ENCODE measurements at regions not wholly inside any gene's neighbourhood (a gene's known extent, or its start where the extent isn't known, plus 50 kb on each side); places are given as distances from the start of the nearest gene placed in this dataset.

GRCh38 chr3:25338158-25338725 is 89.8 kb upstream of the RARB start:
- Histone ChIP-seq H3K36me3 (ENCODE audit: insufficient read depth) (no peaks in the 10 kb centered on the region), H3K4me1 (ENCODE audit: insufficient read depth) (no peaks in the 10 kb centered on the region), H3K27ac (ENCODE audit: low read depth) (no peak overlapping the region), H3K4me3 (ENCODE audit: low read depth, low read length) (no peak overlapping the region)
- 86% methylated on average over 1 of the region's 1 CpG for WGBS
- DNase-seq (ENCODE audit: extremely low spot score), result no peak

DNA sequence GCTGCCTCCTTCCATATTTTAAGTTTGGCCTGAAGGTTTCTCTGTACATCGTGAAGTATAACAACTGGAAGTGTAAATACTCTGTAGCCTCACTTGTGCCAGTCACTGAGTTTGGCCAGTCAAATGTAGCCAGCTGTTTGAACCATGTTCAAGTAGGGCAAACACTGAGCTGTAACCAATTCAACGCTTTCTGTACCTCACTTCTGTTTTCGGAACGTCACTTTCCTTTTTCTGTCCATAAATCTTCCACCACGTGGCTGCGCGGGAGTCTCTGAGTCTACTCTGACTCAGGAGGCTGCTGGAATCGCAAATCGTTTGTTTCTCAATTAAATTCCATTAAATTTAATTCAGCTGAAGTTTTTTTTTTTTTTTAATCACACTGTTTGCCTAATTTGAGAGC is 88.8 kb upstream of the RARB start:
- Histone ChIP-seq H3K27ac (ENCODE audit: low read depth) (no peak overlapping the region), H3K4me3 (ENCODE audit: low read depth, low read length) (no peak overlapping the region), H3K4me1 (ENCODE audit: insufficient read depth) (no peaks in the 10 kb centered on the region), H3K36me3 (ENCODE audit: insufficient read depth) (no peaks in the 10 kb centered on the region)
- 89% methylated on average over 9 of the region's 9 CpGs for WGBS
- no peak for DNase-seq (ENCODE audit: extremely low spot score)

DNA sequence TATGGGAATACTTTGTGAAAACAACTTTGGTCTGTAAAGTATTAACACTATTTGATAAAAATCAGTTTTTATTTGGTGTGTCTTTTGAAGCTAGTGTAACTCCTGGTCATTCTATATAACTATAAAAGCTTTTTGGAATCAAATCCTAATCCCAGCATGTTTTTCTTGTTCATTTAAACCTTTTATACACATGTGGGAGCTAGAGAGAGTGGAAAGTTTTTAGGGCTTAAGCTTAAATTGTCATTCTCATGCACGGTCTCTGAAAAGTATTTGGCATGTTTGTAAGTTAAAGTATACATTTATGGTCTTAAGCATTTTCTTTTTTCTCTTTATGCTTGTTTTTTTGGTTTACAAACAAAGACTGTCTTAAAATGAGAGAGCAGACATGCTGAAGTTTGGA is 83.4 kb upstream of the RARB start:
- DNase-seq (ENCODE audit: extremely low spot score), result no peak
- Histone ChIP-seq H3K4me1 (ENCODE audit: insufficient read depth) (no peaks in the 10 kb centered on the region), H3K36me3 (ENCODE audit: insufficient read depth) (no peaks in the 10 kb centered on the region), H3K4me3 (ENCODE audit: low read depth, low read length) (no peak overlapping the region), H3K27ac (ENCODE audit: low read depth) (no peak overlapping the region)
- 34% methylated on average over 1 of the region's 1 CpG for WGBS

- WGBS, result 72% methylated on average over 6 of the region's 6 CpGs
- H3K36me3 ChIP-seq (ENCODE audit: insufficient read depth), result no peaks in the 10 kb centered on the region
- H3K4me3 ChIP-seq (ENCODE audit: low read depth, low read length), result no peak overlapping the region
- DNase-seq (ENCODE audit: extremely low spot score), result no peak
- H3K27ac ChIP-seq (ENCODE audit: low read depth), result no peak overlapping the region
- no peaks in the 10 kb centered on the region for H3K4me1 ChIP-seq (ENCODE audit: insufficient read depth)
Observed at GRCh38 chr3:25349095-25349494, 79.0 kb upstream of the RARB start.

GRCh38 chr3:25349828-25350724 is 78.0 kb upstream of the RARB start:
- Histone ChIP-seq H3K4me3 (ENCODE audit: low read depth, low read length) (no peak overlapping the region), H3K4me1 (ENCODE audit: insufficient read depth) (no peaks in the 10 kb centered on the region), H3K36me3 (ENCODE audit: insufficient read depth) (no peaks in the 10 kb centered on the region), H3K27ac (ENCODE audit: low read depth) (no peak overlapping the region)
- WGBS, result 86% methylated on average over 6 of the region's 6 CpGs
- no peak for DNase-seq (ENCODE audit: extremely low spot score)

DNA sequence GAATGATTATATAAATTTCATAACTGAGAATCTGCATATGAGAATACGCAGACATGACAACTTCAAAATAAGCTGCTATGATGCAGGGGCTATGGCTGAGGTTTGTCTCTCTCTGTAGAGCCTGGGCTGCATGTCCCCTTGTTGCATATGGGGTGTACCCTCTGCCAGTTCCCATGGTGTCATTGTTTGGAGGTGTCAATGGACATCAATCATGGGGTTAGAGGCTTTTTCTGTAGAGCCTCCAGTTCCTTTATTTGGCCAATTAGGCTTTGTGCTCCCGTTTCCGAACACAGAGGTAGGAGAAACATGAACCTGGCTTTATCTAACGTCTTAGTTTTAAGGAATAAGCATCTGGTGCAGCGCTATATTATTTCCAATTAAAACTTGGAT is 77.3 kb upstream of the RARB start:
- WGBS, result 90% methylated on average over 5 of the region's 5 CpGs
- DNase-seq (ENCODE audit: extremely low spot score), result no peak
- no peak overlapping the region for H3K27ac ChIP-seq (ENCODE audit: low read depth)
- no peaks in the 10 kb centered on the region for H3K36me3 ChIP-seq (ENCODE audit: insufficient read depth)
- H3K4me3 ChIP-seq (ENCODE audit: low read depth, low read length), result no peak overlapping the region
- no peaks in the 10 kb centered on the region for H3K4me1 ChIP-seq (ENCODE audit: insufficient read depth)

DNA sequence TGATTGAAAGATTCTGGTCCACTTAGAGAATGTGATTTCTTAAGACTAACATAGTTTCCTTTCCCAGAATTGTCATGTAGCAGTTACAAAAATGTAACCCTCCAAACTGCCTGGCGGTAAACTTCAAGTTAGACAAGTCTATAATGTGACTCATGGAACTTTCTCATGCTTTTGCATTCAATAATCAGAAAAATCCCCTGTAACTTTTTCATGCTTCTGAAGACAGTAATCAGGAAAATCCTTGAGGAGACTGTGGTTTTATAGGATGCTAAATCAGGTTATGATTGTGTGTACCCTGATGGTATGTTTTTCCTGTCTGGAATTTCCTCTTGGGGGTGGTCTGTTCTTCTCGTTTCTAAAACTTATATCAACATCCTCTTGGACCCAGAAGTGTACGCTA is 74.0 kb upstream of the RARB start:
- Histone ChIP-seq H3K36me3 (ENCODE audit: insufficient read depth) (no peaks in the 10 kb centered on the region), H3K4me1 (ENCODE audit: insufficient read depth) (no peaks in the 10 kb centered on the region), H3K4me3 (ENCODE audit: low read depth, low read length) (no peak overlapping the region), H3K27ac (ENCODE audit: low read depth) (no peak overlapping the region)
- no peak for DNase-seq (ENCODE audit: extremely low spot score)
- WGBS, result 68% methylated on average over 3 of the region's 3 CpGs

GRCh38 chr3:25355034-25355885 is 72.8 kb upstream of the RARB start:
- Histone ChIP-seq H3K36me3 (ENCODE audit: insufficient read depth) (no peaks in the 10 kb centered on the region), H3K4me3 (ENCODE audit: low read depth, low read length) (no peak overlapping the region), H3K27ac (ENCODE audit: low read depth) (no peak overlapping the region), H3K4me1 (ENCODE audit: insufficient read depth) (no peaks in the 10 kb centered on the region)
- 40% methylated on average over 4 of the region's 4 CpGs for WGBS
- no peak for DNase-seq (ENCODE audit: extremely low spot score)

- WGBS, result 49% methylated on average over 3 of the region's 3 CpGs
- no peaks in the 10 kb centered on the region for H3K36me3 ChIP-seq (ENCODE audit: insufficient read depth)
Observed at GRCh38 chr3:25355998-25356397, 72.1 kb upstream of the RARB start.

DNA sequence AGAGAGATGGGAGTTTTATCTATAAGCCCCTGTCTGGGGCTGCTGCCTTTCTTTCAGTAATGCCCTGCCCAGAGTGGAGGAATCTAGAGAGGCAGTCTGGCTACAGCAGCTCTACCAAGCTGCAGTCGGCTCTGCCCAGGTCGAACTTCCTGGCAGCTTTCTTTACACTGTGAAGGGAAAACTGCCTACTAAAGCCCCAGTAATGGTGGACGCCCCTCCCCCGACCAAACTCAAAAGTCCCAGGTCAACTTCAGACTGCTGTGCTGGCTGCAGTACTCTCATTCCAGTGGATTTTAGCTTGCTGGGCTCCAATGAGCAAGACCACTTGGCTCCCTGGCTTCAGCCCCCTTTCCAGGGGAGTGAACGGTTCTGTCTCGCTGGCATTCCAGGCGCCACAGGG is 65.9 kb upstream of the RARB start:
- Histone ChIP-seq H3K27ac (ENCODE audit: low read depth) (no peak overlapping the region), H3K4me1 (ENCODE audit: insufficient read depth) (no peaks in the 10 kb centered on the region), H3K36me3 (ENCODE audit: insufficient read depth) (no peaks in the 10 kb centered on the region), H3K4me3 (ENCODE audit: low read depth, low read length) (no peak overlapping the region)
- 93% methylated on average over 7 of the region's 7 CpGs for WGBS
- DNase-seq (ENCODE audit: extremely low spot score), result no peak

More at GRCh38 chr3:25355998-25356397, 72.1 kb upstream of the RARB start:
- H3K27ac ChIP-seq (ENCODE audit: low read depth), result no peak overlapping the region
- H3K4me3 ChIP-seq (ENCODE audit: low read depth, low read length), result no peak overlapping the region
- H3K4me1 ChIP-seq (ENCODE audit: insufficient read depth), result no peaks in the 10 kb centered on the region
- DNase-seq (ENCODE audit: extremely low spot score), result no peak

DNA sequence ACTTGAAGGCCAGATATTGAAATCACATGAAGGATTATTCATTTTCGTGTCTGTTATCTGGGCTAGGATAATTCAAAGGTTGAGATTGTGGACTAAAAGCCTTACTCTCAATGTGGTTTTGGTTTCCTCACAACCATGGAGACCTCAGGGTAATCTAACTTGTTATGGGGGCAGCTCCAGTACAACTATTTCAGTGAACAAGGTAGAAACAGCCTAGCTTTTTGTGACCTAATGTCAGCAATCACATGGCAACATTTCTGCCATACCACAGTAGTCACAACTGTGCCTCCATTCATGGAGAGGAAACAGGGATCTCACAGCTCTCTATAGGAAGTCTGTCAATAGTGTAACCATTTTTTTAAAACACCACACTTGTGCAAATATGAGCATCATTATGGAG is 62.4 kb upstream of the RARB start:
- Histone ChIP-seq H3K27ac (ENCODE audit: low read depth) (no peak overlapping the region), H3K36me3 (ENCODE audit: insufficient read depth) (no peaks in the 10 kb centered on the region), H3K4me1 (ENCODE audit: insufficient read depth) (no peaks in the 10 kb centered on the region), H3K4me3 (ENCODE audit: low read depth, low read length) (no peak overlapping the region)
- WGBS, result 94% methylated on average over 1 of the region's 1 CpG
- DNase-seq (ENCODE audit: extremely low spot score), result no peak

DNA sequence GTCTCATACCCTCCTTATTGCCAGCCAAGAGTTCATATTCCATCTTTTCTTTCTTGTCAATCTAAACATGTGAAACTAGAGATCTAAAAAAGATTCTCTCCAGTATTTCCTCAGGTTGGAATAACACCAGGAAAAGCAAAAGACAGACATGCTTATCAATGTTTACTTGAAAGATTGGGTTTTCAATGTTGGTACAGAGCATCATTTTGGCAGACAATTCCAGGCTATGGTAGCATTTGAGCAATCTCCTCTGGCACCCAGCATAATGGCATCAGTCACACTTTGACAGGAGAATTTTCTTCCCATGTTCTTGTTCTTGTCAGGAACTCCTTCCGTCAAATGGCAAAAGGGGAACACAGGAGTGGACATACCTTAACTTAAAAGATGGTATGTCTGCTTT is 61.0 kb upstream of the RARB start:
- no peak for DNase-seq (ENCODE audit: extremely low spot score)
- WGBS, result 95% methylated on average over 1 of the region's 1 CpG

DNA sequence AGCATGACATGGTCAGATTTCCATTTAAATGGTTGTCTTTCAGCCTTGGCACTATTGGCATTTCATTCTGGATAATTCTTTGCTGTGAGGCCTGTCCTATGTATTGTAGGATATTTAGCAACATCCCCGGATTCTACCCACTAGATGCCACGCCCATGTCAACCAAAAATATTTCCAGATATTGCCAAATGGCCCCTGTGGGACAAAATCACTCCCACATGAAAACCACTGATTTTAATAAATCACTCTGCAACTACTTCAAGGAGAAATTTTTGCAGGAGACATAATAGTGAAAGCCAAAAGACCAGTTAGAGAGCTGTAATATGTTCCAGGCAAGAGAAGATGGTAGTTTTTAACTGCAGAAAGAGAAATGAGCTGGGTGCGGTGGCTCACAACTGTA is 55.9 kb upstream of the RARB start:
- no peak overlapping the region for H3K4me3 ChIP-seq (ENCODE audit: low read depth, low read length)
- no peak for DNase-seq (ENCODE audit: extremely low spot score)
- WGBS, result 87% methylated on average over 3 of the region's 3 CpGs

More for the DNA sequence above, 61.0 kb upstream of the RARB start:
- Histone ChIP-seq H3K4me1 (ENCODE audit: insufficient read depth) (no peaks in the 10 kb centered on the region), H3K36me3 (ENCODE audit: insufficient read depth) (no peaks in the 10 kb centered on the region), H3K4me3 (ENCODE audit: low read depth, low read length) (no peak overlapping the region), H3K27ac (ENCODE audit: low read depth) (no peak overlapping the region)

DNA sequence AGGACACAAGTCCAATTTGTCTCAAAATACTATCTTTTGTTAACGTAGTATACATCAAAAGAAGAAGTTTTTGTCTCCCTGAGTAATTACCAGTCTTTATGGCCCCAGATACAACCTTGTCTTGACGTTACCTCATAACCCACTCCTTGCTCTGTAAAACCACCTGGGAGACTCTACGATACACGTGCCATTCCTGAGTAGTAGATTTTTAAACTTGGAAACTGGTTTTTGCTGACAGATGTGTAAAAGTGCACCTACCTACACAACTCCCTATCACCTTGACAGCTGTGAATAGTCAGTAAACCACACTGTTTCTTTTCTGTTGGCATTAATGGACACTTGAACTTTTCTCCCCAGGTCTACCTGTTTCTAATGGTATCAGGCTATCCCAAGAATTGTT is 51.7 kb upstream of the RARB start:
- DNase-seq (ENCODE audit: extremely low spot score), result no peak
- H3K4me3 ChIP-seq (ENCODE audit: low read depth, low read length), result no peak overlapping the region

More for the DNA sequence above, 55.9 kb upstream of the RARB start:
- no peaks in the 10 kb centered on the region for H3K4me1 ChIP-seq (ENCODE audit: insufficient read depth)
- H3K27ac ChIP-seq (ENCODE audit: low read depth), result no peak overlapping the region
- no peaks in the 10 kb centered on the region for H3K36me3 ChIP-seq (ENCODE audit: insufficient read depth)

More for the DNA sequence above, 51.7 kb upstream of the RARB start:
- Histone ChIP-seq H3K27ac (ENCODE audit: low read depth) (no peak overlapping the region), H3K36me3 (ENCODE audit: insufficient read depth) (no peaks in the 10 kb centered on the region), H3K4me1 (ENCODE audit: insufficient read depth) (no peaks in the 10 kb centered on the region)
- 66% methylated on average over 4 of the region's 4 CpGs for WGBS
